HepG2 (cell line): ENCODE measurements at regions not wholly inside any gene's neighbourhood (a gene's known extent, or its start where the extent isn't known, plus 50 kb on each side); places are given as distances from the start of the nearest gene placed in this dataset.
A peak's percentile ranks its signal among the peaks of the same experiment; 100 is the strongest.

ENCODE experiments used
- ATAC-seq: fragments of 200-7000 bp; cut with Tn5 transposase; 3 replicates; pipeline ENCODE4 v1.9.1; 2020; ENCODE audit warnings: mild to moderate bottlenecking, moderate library complexity
- BruUV-seq: library from RNA; stranded (reverse); fragments of 400-500 nt; replicated peaks from 2 replicates; lab custom pipeline; 2021; lab: Mats Ljungman, UMichigan
- CTCF ChIA-PET: fragments of 300-600 bp; formaldehyde crosslinking; extraction: SDS; loops from one replicate; lab custom pipeline; 2021; ENCODE audit warnings: low total read pairs, inconsistent platforms, low intra/inter-chr PET ratio; lab: Yijun Ruan, JAX
- POLR2A ChIA-PET: fragments of 350-600 bp; sonication (Branson Sonifier 250); formaldehyde crosslinking; loops from one replicate; lab custom pipeline; 2020; ENCODE audit warnings: antibody characterized with exemption, inconsistent platforms; lab: Yijun Ruan, JAX
- DNase-seq: peaks from one replicate; pipeline ENCODE4 v3.0.0-alpha.2; 2015; ENCODE audit warnings: low spot score
- FAIRE-seq: peaks from 3 replicates; lab custom pipeline; 2011; peaks lifted over from hg19 to GRCh38; lab: Jason Lieb, UNC
- H2AFZ ChIP-seq: one replicate; pipeline ENCODE4 v1.6.1; 2011; ENCODE audit warnings: low read length, inconsistent platforms
- H3K27ac ChIP-seq: fragments of 300-600 bp; 3 replicates; pipeline ENCODE4 v1.8.0; 2011; ENCODE audit warnings: mixed run types, mild to moderate bottlenecking, mixed read lengths, low read length, inconsistent platforms; ENCODE audit not compliant: insufficient read depth; ENCODE audit errors: extremely low read length
- H3K27me3 ChIP-seq, 2 experiments: fragments of 200-600 bp in 1 of 2; 2 replicates in 1 of 2; 3 replicates in 1 of 2; pipeline versions ENCODE4 v1.6.0 to v1.8.0; 2011; ENCODE audit warnings: low read length in 2 of 2, mild to moderate bottlenecking in 2 of 2, moderate library complexity in 2 of 2, inconsistent platforms in 1 of 2; ENCODE audit not compliant: insufficient read depth in 2 of 2, control insufficient read depth in 1 of 2
- H3K36me3 ChIP-seq, 2 experiments: fragments of 200-600 bp in 1 of 2; replicated peaks in 1 of 2; 2 replicates in 1 of 2; 3 replicates in 1 of 2; pipeline versions ENCODE4 v1.5.1 to v1.8.0; 2011; ENCODE audit warnings: low read length in 2 of 2, inconsistent platforms in 1 of 2; ENCODE audit not compliant: insufficient read depth in 2 of 2, control insufficient read depth in 1 of 2
- H3K4me1 ChIP-seq: 2 replicates; pipeline ENCODE4 v1.5.1; 2012; ENCODE audit warnings: low read length, inconsistent platforms; ENCODE audit not compliant: insufficient read depth
- H3K4me2 ChIP-seq: 2 replicates; pipeline ENCODE4 v1.6.0; 2011; ENCODE audit warnings: low read depth, low read length, inconsistent platforms
- H3K4me3 ChIP-seq, 3 experiments: fragments of 200-600 bp in 1 of 3; sonication (generic), shearing (Covaris generic) in 1 of 3; replicated peaks in 1 of 3; 2 replicates each; pipeline ENCODE4 v1.5.1; 2011 to 2016; ENCODE audit warnings: low read length in 3 of 3, inconsistent platforms in 2 of 3, low read depth in 2 of 3, mild to moderate bottlenecking in 2 of 3, control low read depth in 1 of 3, mixed read lengths in 1 of 3; ENCODE audit not compliant: insufficient read depth in 1 of 3
- H3K79me2 ChIP-seq: one replicate; pipeline ENCODE4 v1.6.1; 2011; ENCODE audit warnings: low read length, inconsistent platforms; ENCODE audit not compliant: insufficient read depth
- H3K9ac ChIP-seq: 2 replicates; pipeline ENCODE4 v1.6.0; 2011; ENCODE audit warnings: mild to moderate bottlenecking, low read depth, low read length, inconsistent platforms; ENCODE audit not compliant: insufficient read depth
- H3K9me3 ChIP-seq: 2 replicates; pipeline ENCODE4 v1.5.1; 2012; ENCODE audit warnings: mild to moderate bottlenecking, low read length
- H4K20me1 ChIP-seq: 2 replicates; pipeline ENCODE4 v1.6.0; 2011; ENCODE audit warnings: inconsistent platforms, mild to moderate bottlenecking, low read length, moderate library complexity; ENCODE audit not compliant: insufficient read depth
- CREM ChIP-seq, 2 experiments: sonication (generic) in 1 of 2; formaldehyde crosslinking in 1 of 2; IDR thresholded peaks; 2 replicates each; pipeline versions ENCODE4 v1.4.0 to v1.6.1; 2016 to 2020; ENCODE audit warnings: antibody characterized with exemption in 1 of 2, mild to moderate bottlenecking in 1 of 2, missing genetic modification reagents in 1 of 2
- ELF4 ChIP-seq: sonication (generic); formaldehyde crosslinking; IDR thresholded peaks from 2 replicates; pipeline ENCODE4 v1.5.0; 2020; ENCODE audit warnings: missing genetic modification reagents, mild to moderate bottlenecking, moderate library complexity, borderline replicate concordance
- FOSL1 ChIP-seq: sonication (generic); formaldehyde crosslinking; IDR thresholded peaks from 2 replicates; pipeline ENCODE4 v1.9.0; 2021; ENCODE audit warnings: missing genetic modification reagents, borderline replicate concordance
- PCBP2 ChIP-seq: fragments of 200-400 bp; formaldehyde crosslinking; optimal IDR thresholded peaks from 2 replicates; pipeline ENCODE3; 2018; ENCODE audit warnings: low read length, low read depth; ENCODE audit not compliant: poor library complexity, severe bottlenecking
- SOX6 ChIP-seq, 2 experiments: fragments of 450-650 bp in 1 of 2; sonication (generic) in 1 of 2; formaldehyde crosslinking in 1 of 2; IDR thresholded peaks; 2 replicates each; pipeline versions ENCODE4 v1.4.0 to v1.6.1; 2017 to 2020; ENCODE audit warnings: antibody characterized with exemption in 1 of 2, mild to moderate bottlenecking in 1 of 2, missing genetic modification reagents in 1 of 2
- ZMYM4 ChIP-seq: sonication (generic); formaldehyde crosslinking; IDR thresholded peaks from 2 replicates; pipeline ENCODE4 v1.8.1; 2023; ENCODE audit warnings: mild to moderate bottlenecking, missing genetic modification reagents
- ZNF549 ChIP-seq: sonication (generic); formaldehyde crosslinking; IDR thresholded peaks from 2 replicates; pipeline ENCODE4 v1.5.0; 2020; ENCODE audit warnings: missing genetic modification reagents
- ZNF703 ChIP-seq: sonication (generic); formaldehyde crosslinking; IDR thresholded peaks from 2 replicates; pipeline ENCODE4 v1.5.1; 2020; ENCODE audit warnings: missing genetic modification reagents, mild to moderate bottlenecking, moderate library complexity, borderline replicate concordance
- ZZZ3 ChIP-seq: sonication (generic); formaldehyde crosslinking; IDR thresholded peaks from 2 replicates; pipeline ENCODE4 v1.4.0; 2020; ENCODE audit warnings: missing genetic modification reagents, mild to moderate bottlenecking, borderline replicate concordance
- WGBS: methylation state at CpG from one replicate; pipeline ENCODE4 v1.1.6; 2017; ENCODE audit warnings: low lambda C conversion rate; 5-methylcytosine and 5-hydroxymethylcytosine counted together
- in situ Hi-C: cut with HindIII; loops from 2 replicates; pipeline ENCODE4 v1.10.0; 2017; ENCODE audit warnings: low pct_unique_long_range_greater_than_20kb; ENCODE audit not compliant: extremely low pct_ligation_motif_present
- intact Hi-C: fragments of 100-400 bp; cut with micrococcal nuclease; formaldehyde crosslinking; loops from one replicate; pipeline ENCODE4 v1.10.0; 2022; ENCODE audit not compliant: unreplicated experiment
- TF ChIP-seq, protein P1 (sequence below): IDR thresholded peaks from 2 replicates; pipeline ENCODE4 v1.4.0; 2020; ENCODE audit warnings: mild to moderate bottlenecking, missing genetic modification reagents
- TF ChIP-seq, protein P2 (sequence below): IDR thresholded peaks from 2 replicates; pipeline ENCODE4 v1.6.1; 2012; ENCODE audit warnings: low read depth, low read length, improper control_type of control experiment
- TF ChIP-seq, protein P3 (sequence below): sonication (generic); formaldehyde crosslinking; IDR thresholded peaks from 2 replicates; pipeline ENCODE4 v1.4.0; 2020; ENCODE audit warnings: mild to moderate bottlenecking, low read depth, missing genetic modification reagents
- TF ChIP-seq, protein P4 (sequence below): sonication (generic); formaldehyde crosslinking; IDR thresholded peaks from 2 replicates; pipeline ENCODE4 v1.8.1; 2022; ENCODE audit warnings: mild to moderate bottlenecking, missing genetic modification reagents

DNA sequence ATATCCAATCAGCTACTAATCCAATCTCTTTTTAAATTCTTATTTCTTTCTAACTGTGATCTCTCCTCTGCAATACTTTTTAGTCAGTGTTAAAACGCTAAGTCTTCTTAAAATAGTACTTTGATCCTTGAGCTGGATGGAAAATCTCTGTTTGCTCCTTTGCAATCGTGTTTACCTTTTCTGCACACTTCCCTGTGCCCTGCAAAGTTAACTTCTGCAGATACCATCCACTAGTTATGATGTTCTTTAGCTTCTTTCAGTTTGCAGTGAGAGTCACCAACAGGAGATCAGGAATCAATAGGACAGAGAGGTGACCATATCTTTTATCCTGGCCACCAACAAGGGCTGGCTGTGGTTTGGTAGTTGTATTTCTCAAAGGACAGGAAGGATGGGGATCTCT lies 391.5 kb downstream of the GASK1B start (continued):
- TF ChIP-seq, protein P1, sequence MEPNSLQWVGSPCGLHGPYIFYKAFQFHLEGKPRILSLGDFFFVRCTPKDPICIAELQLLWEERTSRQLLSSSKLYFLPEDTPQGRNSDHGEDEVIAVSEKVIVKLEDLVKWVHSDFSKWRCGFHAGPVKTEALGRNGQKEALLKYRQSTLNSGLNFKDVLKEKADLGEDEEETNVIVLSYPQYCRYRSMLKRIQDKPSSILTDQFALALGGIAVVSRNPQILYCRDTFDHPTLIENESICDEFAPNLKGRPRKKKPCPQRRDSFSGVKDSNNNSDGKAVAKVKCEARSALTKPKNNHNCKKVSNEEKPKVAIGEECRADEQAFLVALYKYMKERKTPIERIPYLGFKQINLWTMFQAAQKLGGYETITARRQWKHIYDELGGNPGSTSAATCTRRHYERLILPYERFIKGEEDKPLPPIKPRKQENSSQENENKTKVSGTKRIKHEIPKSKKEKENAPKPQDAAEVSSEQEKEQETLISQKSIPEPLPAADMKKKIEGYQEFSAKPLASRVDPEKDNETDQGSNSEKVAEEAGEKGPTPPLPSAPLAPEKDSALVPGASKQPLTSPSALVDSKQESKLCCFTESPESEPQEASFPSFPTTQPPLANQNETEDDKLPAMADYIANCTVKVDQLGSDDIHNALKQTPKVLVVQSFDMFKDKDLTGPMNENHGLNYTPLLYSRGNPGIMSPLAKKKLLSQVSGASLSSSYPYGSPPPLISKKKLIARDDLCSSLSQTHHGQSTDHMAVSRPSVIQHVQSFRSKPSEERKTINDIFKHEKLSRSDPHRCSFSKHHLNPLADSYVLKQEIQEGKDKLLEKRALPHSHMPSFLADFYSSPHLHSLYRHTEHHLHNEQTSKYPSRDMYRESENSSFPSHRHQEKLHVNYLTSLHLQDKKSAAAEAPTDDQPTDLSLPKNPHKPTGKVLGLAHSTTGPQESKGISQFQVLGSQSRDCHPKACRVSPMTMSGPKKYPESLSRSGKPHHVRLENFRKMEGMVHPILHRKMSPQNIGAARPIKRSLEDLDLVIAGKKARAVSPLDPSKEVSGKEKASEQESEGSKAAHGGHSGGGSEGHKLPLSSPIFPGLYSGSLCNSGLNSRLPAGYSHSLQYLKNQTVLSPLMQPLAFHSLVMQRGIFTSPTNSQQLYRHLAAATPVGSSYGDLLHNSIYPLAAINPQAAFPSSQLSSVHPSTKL (CRISPR knock-in tag): no peak
- TF ChIP-seq SOX6 (IDR thresholded peaks at IDR 0.05) (no peak), SOX6 (CRISPR knock-in tag; IDR thresholded peaks at IDR 0.05) (peak; percentile 31; the same call in 1 of the 2 replicates), ZMYM4 (CRISPR knock-in tag) (peak; percentile 38; the same call in 1 of the 2 replicates)
- TF ChIP-seq, protein P2, sequence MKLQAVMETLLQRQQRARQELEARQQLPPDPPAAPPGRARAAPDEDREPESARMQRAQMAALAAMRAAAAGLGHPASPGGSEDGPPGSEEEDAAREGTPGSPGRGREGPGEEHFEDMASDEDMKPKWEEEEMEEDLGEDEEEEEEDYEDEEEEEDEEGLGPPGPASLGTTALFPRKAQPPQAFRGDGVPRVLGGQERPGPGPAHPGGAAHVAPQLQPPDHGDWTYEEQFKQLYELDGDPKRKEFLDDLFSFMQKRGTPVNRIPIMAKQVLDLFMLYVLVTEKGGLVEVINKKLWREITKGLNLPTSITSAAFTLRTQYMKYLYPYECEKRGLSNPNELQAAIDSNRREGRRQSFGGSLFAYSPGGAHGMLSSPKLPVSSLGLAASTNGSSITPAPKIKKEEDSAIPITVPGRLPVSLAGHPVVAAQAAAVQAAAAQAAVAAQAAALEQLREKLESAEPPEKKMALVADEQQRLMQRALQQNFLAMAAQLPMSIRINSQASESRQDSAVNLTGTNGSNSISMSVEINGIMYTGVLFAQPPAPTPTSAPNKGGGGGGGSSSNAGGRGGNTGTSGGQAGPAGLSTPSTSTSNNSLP: 0 out of 2 replicates have a peak, but pooled peaks have one; percentile 12

DNA sequence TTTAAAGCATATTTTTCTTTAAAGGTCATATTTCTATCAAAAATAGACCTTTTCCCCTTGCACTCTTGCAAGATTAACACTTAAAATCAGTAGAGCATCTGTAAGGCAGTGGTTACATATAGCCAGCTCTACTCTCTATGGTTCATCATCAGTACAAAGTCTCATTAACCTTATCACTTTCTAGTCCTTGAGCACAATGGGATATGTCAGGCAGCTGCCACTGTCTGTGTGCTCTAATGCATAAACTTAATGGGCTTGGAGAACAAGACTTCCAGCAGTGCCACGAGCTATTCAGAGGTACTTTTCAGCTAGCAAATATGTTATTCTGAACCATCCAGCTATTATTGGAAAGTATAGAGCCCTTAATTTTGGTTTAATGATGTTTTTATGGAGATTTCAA lies 393.7 kb downstream of the GASK1B start:
- no peaks in the 10 kb centered on the region for H4K20me1 ChIP-seq
- H3K4me1 ChIP-seq: peaks cover 41% of the 10 kb centered on the region
- in situ Hi-C loops (no loop called here), intact Hi-C loops (no loop called here)
- no peak overlapping the region for H3K4me3 ChIP-seq
- H3K27ac ChIP-seq: no peak overlapping the region
- ATAC-seq: peak; percentile 80
- DNase-seq: no peak
- H3K27me3 ChIP-seq: no peaks in the 10 kb centered on the region
- H2AFZ ChIP-seq: no peak overlapping the region
- CTCF ChIA-PET: no interaction called here
- no peaks in the 10 kb centered on the region for H3K9me3 ChIP-seq
- no peaks in the 10 kb centered on the region for H3K36me3 ChIP-seq
- no peak for FAIRE-seq
- 0% methylated on average over 1 of the region's 1 CpG for WGBS
- no TSS peak for BruUV-seq
- no peak overlapping the region for H3K4me2 ChIP-seq
- no peak overlapping the region for H3K9ac ChIP-seq
- POLR2A ChIA-PET: no interaction called here
- no peaks in the 10 kb centered on the region for H3K79me2 ChIP-seq
- TF ChIP-seq ZNF703 (no peak), ZZZ3 (no peak), ZNF549 (CRISPR knock-in tag) (no peak), ELF4 (CRISPR knock-in tag) (no peak), PCBP2 (no peak), FOSL1 (CRISPR knock-in tag) (no peak), CREM (IDR thresholded peaks at IDR 0.05) (no peak), CREM (CRISPR knock-in tag; IDR thresholded peaks at IDR 0.05) (no peak)
- TF ChIP-seq, protein P3, sequence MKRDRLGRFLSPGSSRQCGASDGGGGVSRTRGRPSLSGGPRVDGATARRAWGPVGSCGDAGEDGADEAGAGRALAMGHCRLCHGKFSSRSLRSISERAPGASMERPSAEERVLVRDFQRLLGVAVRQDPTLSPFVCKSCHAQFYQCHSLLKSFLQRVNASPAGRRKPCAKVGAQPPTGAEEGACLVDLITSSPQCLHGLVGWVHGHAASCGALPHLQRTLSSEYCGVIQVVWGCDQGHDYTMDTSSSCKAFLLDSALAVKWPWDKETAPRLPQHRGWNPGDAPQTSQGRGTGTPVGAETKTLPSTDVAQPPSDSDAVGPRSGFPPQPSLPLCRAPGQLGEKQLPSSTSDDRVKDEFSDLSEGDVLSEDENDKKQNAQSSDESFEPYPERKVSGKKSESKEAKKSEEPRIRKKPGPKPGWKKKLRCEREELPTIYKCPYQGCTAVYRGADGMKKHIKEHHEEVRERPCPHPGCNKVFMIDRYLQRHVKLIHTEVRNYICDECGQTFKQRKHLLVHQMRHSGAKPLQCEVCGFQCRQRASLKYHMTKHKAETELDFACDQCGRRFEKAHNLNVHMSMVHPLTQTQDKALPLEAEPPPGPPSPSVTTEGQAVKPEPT (CRISPR knock-in tag): no peak
- TF ChIP-seq, protein P4, sequence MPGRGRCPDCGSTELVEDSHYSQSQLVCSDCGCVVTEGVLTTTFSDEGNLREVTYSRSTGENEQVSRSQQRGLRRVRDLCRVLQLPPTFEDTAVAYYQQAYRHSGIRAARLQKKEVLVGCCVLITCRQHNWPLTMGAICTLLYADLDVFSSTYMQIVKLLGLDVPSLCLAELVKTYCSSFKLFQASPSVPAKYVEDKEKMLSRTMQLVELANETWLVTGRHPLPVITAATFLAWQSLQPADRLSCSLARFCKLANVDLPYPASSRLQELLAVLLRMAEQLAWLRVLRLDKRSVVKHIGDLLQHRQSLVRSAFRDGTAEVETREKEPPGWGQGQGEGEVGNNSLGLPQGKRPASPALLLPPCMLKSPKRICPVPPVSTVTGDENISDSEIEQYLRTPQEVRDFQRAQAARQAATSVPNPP (CRISPR knock-in tag): no peak
